GM19351 (cell line): ENCODE measurements at regions not wholly inside any gene's neighbourhood (a gene's known extent, or its start where the extent isn't known, plus 50 kb on each side); places are given as distances from the start of the nearest gene placed in this dataset.

Source experiments
- ATAC-seq: cut with Tn5 transposase; IDR thresholded peaks from one replicate; pipeline ENCODE4 v1.9.1; 2021; ENCODE audit warnings: mild to moderate bottlenecking, moderate library complexity; ENCODE audit not compliant: unreplicated experiment

DNA sequence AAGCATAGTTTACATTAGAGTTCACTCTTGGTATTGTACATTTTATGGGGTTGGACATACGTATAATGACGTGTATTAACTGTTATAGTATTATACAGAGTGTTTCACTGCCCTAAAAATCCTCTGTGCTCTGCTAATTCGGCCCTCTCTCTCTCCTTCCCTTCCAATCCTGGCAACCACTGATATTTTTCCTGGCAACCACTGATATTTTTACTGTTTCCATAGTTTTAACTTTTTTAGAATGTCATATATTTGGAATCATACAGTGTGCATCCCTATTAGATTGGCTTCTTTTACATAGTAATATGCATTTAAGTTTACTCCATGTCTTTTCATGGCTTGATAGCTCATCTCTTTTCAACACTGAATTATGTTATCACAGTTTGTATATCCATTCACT, 526.7 kb downstream of the RIT2 start:
- no peak for ATAC-seq

DNA sequence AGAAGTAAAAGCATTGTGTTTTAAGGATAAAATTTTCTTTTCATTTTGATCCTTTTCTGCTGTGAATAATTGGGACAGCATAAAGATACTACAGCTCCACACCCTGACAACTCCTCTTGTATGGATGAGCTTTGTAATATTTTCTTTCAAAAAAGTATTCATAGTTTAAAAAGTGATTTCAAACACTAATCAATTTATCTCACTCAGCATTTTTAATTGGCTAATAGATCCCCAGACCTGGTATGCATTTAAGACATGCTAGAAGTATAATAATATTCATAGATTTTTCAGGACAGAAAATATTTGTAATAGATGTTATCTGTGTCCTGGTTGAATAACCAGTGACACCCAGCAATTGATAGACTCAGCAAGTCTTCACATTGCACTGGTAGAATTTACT, 510.7 kb downstream of the RIT2 start:
- ATAC-seq, result no peak

DNA sequence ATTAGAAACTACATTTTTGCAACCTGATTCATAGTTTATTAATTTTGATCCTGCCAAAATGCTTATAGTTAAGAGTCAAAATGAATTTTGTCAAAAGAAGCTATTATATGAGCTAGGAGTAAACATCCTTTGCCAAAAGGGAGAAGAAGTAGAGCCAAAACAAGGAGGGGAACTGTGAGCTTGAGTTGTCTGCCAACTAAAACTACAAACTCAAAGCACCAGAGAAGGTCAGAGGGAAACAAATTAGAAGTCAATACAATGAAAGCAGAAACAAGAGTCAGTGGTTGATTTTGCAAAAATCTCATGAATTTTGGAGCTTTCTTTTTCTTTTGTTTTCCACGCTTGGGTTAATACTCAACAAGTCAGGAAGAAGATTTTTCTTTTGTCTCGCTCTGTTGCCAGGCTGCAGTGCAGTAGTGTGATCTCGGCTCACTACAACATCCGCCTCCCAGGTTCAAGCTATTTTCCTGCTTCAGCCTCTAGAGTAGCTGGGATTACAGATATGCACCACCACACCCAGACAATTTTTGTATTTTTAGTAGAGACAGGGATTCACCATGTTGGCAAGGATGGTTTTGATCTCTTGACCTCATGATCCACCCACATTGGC, 508.5 kb downstream of the RIT2 start:
- ATAC-seq, result no peak

DNA sequence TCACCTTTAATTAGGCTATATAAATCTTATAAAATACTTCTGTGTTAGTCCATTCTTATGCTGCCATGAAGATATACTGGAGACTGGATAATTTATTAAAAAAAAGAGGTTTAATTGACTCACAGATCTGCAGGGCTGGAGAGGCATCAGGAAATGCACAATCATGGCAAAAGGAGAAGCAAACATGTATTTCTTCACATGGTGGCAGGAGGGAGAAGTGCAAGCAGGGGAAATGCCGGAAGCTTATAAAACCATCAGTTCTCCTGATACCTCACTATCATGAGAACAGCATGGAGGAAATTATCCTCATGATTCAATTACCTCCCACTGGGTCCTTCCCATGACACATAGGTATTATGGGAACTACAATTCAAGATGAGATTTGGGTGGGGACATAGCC, 504.4 kb downstream of the RIT2 start:
- no peak for ATAC-seq

DNA sequence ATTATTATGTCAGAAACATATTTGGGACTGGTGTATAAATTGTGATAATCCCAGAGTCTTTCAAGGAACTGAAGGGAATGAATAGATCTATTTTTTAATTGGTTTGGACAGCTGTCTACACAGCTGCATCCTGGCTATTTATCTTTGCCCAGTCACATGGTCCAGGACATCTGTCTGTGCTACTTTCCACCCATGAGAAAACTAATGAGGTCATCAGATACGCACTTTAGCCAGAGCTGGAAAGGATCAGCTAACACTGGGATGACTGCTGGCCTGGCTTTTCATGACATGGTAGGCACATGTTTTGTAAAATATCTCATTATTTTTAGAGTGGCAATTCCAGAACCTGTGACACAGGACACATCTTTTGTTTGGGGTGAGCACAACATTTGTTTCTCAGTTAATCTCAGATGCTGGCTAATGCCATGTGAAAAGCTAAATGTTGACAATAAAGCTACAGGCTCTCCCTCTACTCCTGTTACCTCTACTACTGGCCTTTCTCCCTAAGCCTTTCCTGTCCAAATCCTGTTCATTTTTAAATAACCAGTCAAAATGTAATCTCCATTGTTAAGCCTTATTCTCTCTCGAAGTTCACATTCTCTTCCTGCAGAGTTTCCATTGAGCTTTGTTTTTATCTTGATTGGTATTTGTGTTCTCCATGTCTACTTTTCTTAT, 500.7 kb downstream of the RIT2 start:
- ATAC-seq, result no peak

DNA sequence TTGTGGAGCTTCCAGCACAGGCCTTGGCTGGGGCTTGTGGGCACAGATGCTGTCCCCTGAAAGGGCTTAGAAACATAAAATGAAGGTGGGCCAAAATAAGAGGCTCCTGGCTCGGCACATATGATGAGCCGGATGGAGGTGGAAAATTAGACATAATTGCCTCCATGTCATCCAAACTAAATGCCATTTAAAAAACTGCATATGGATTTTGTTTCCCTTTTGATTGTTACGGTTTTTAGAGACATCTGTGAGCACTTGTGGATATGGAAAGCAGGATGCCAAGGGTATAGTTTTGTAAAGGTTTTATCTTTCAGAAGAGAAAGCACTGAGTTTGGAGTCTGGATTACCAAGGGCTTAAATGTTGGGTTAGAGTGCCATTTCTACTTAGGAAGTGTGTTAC, 498.3 kb downstream of the RIT2 start:
- ATAC-seq, result no peak

DNA sequence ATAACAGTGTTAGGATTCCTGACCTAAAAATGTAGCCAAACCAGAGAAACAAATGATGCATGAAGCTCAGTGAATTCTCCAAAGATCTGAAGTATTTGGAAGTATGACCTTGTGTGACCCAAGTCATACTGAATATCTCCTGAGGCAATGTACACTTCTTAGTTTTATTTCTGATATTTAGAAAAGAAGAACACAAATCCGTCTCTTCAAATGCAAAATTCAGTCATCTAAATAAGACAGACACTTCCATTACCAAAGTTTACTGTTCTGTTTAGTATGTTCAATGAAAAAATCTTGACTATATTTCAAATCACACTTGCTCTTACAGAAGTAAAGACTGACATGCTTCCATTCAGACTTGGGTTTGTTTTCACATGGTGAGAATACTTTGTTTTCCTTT, 495.7 kb downstream of the RIT2 start:
- ATAC-seq, result no peak

DNA sequence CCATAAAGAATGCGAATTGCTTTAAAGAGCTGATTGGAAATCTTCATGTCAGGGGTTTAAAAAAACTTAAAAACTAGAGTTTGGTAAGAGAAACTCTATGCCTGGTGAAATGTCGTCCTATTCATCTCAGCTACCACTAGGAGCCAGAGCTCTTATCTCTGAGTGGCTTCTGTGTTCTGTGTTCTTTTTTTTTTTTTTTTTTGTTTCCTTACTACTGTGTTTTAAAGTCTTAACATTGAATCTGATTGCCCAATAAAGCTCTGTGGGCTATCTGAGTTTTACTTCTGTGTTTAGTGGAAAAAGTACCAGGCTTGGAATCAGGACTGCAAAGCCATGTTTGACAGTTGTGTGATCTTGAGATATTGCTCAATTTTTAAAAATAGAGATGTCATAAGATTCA, 494.8 kb downstream of the RIT2 start:
- ATAC-seq, result no peak

DNA sequence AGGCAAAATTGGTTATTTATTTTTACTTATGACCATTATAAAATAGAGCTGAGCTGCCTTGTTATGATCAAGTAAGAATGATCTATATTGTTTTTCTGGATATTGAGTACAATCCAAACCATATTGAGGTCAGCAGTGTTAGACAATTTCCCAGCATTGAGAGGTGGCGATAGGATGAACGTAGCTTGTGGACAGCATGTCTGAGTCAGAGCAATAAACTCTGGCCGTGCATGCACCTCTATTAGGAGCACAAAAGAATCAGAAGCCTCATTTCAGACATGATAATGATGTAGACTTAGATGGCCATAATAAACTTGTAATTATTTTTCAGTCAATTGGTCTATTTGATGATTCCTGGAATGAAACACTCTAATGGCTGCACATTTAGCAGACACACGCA, 491.6 kb downstream of the RIT2 start:
- no peak for ATAC-seq

DNA sequence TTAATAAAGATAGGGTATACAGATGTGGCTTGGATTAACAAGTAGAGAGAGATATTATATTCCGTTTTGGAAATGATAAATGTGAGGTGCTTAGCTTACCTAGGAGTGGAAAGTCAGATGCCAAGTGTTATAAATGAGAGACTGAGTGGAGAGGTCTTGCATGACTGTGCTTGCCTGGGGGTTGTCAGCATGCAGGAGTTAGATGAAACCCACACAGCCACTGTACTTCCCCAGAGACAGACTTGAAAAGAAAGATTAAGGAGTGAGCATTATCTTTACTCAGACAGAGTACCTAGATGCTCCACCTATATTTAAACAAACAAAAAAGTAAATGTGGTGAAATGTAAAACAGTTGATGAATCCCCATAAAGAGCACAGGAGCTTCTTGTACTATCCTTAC, 482.7 kb downstream of the RIT2 start:
- ATAC-seq, result no peak

DNA sequence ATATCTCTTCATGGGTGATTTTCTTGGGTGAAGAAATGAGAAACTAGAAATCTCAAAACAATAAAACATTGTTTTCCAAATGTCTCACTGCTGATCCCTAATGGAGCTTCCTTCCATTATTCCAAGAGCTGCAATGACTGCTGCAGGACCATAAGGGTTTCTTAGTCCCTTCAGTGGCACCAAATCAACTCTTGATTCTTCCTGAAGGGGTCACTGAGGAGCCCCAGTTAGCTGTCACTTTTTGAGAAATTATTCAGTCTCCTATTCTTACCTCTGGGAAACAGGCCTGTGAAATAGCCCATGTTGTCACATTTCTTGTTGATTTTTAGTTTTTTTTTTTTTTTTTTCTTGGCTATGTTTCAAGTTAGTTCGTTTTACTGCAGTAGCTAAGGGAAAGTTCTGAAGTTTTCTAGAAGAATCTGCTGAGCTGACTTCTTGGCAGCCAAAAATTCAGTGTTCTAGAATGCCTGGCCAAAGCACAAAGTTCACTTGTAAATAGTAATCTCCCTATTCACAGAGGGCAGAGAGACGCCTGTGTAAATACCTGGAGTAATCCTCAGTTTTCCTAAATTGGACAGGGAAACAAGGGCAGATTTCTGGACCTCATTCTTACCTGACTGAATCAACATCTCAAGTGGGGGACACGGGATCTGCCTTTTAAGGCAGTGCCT, 480.0 kb downstream of the RIT2 start:
- no peak for ATAC-seq

DNA sequence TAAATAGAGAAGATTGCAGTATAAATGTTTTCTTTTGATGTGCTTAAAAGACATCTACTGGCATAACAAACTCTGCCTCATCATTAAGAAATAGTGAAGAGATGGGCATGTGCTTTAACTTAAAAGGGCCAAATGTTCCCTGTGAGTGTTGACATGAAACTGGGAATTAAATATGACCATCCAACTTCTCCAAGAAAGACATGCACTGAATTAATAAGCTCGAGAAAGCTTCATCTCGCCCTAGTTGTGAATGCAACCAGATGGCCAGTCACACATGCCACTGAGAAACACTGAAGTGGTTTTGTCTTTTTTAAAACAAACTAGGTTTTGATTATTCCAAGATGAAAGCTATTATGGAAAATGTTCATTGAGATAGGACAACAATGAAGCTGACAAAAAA, 479.2 kb downstream of the RIT2 start:
- no peak for ATAC-seq

DNA sequence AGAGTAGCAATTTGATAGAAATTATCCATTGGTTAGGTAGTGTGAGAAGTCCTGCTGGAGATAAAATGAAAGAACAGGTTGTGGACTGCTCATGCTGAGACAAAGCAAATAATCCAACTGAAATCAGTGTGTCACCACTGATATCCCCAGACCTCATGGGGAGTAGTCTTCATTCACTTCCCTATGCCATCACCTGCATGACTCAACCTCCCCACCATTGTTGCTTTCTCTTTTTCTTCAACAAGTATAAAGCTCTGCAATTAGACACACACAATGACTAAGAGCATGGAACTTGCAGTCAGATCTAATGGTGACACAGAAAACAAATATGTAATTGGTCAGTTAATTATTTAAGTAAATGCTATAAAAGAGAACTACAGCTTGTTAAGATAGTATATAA, 475.3 kb downstream of the RIT2 start:
- ATAC-seq, result no peak

DNA sequence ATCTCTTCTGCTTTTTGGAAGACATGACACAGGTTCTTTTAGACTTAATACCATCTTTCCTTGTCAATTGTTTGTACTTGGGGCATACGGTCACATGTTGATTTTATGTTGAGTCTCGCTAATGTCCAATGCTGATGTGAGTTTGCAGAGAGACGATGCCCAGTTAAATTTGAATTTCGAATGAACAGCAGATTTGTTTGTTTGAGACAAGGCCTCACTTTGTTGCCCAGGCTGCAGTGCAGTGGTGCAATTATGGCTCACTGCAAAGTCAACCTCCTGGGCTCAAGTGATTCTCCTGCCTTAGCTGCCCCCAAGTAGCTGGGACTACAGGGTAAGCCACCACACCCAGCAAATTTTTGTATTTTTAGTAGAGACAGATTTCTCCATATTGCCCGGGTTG, 473.5 kb downstream of the RIT2 start:
- no peak for ATAC-seq

DNA sequence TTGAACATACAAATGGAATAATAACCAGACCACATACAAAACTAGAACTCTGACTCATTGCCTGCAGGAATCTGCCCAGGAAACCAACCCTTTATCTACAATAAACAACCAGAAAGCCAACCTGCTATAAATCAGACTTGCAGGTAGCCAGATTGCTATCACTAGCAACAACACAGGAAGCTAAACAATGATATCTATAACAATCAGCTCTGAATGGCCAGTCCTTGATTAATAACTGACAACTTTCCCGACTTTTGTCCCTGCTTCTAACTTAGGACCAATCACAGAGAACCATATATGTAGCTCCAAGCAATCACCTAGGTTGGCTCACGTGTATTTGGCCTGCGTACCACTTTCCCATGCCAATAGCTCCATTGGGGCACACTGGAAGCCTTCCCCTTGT, 470.8 kb downstream of the RIT2 start:
- ATAC-seq, result no peak

DNA sequence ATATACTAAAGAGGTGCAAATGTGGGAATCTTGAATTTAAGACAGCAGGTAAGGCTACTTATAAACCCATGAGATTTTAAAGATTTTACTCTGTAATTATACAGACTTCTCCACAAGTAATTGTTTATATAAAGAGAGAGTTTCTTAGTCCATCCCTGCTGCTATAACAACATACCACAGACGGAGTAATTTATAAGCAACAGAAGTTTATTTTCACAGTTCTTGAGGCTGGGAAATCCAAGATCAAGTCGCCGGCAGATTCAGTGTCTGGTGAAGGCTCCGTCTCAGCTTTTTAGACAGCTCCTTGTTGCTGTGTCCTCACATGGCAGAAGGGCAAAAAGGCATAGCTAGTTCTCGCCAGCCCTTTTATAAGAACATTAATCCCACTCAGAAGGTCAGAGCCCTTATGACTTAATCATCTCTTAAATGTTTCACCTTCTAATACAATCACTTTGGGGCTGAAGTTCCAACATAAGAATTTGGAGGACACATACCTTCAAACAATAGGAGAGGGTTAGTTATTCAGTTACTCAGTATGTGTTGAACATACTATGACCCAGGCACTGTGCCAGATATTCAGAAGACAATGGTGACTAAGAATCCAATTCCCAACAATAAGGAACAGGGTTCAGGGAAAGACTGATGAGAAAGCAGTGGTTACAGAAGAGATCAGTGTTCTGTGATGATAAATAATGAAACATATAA, 466.0 kb downstream of the RIT2 start:
- no peak for ATAC-seq

DNA sequence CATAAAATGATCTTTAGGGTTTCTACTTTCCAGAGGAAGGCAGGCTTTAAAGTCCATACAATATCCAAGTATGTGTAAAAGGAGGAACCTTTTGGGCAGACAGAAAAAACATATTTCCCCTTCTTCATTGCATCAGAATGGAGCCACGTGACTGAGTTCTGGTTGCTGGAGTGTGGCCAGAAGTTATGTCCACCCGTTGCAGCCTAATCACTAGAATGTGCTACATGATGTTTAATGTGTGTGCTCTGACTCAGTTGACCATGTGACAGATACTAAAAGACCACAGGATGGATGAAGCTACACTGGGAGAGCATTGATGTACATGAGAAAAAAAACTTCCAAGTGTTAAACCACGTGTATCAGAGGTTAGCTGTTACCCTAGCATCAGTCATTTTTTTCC, 460.9 kb downstream of the RIT2 start:
- no peak for ATAC-seq

DNA sequence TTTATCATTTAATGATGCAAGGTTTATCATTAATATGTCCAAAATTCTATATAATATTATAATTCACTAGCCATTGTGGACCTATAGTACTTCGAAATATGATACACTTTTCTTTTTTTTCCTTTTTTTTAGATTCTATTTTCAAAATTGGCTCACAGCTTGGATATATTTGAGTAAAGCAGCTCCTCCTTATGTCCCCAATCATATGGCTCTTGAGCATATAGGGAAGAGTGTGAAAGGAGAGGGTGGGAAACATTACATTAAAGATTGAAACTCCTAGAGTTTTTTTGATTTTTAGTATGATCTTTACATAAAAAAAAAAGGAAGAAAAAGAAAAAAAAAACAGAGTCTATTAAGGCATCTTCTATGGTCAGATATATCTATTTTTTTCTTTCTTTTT, 457.9 kb downstream of the RIT2 start:
- no peak for ATAC-seq

DNA sequence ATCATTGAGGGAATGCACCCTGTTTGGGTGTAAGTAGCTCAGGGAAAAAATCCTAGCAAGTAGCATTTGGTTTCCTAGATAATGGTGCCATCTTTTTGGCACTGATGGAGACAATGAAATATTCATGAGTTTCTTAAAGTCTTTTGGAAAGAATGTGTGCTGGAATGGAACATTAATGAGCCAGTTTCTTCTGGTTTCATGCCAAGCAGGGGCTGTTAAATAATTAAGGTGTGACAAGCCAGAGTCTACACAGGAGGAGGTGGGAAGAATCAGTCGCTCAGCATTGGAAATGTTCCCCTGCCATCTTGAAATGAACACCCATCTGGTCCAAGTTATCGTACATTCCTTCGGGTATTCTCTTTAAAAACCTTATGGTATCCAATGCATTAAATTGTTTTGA, 457.3 kb downstream of the RIT2 start:
- ATAC-seq, result no peak

DNA sequence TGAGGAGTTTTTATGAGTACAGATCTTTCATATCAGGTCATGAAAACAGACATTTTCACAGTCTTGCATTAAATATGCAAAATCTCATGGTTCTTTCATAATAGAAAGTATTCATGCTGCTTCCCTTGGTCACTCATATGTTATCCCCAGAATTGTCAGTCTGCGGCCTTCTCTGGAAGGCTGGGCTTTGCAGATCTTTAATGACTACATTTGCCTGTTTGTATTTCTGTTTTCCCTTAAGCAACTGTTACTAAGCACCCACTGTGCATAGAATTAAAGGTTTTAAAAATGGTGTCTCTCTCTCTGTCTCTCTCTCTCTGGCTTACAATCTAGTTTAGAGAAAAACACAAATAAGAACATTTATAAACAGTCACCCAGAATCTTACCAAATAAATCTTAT, 456.3 kb downstream of the RIT2 start:
- ATAC-seq, result no peak

DNA sequence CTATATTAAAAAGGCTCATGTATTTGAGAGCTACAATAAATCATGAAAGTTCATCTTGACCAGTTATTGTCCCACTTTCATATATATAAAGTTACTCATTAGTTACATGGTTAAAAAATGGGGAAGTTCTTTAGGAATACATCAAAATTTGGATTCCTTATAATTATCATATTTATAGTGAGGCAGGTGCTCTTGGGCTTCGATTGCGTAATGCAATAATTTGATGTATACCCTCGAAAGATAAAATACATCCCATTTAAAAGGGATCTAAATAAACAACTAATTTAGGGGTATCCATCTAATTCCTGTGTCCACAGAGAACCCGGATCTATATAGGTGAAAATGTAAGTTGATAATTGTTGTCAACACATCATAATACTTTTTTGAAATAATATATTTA, 444.6 kb downstream of the RIT2 start:
- no peak for ATAC-seq

DNA sequence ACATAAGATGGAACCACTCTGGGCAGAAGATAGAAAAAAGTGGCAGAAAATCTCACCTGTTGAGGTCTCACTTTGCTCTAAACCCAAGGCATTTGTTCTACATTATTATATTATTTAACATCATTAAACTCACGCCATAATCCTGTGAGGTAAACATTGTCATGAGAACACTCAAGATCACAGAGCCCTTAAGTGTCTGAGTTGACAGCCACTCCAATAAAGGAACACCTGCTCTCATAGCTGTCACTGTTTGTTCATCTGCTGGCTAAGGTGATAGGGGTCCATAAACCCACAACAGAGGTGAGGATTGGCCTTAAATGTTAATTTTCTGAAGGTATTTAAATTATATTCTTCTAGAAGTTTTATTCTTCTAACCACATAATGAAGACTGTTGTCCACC, 439.7 kb downstream of the RIT2 start:
- ATAC-seq, result no peak
